ELR (cell line): ENCODE measurements at regions not wholly inside any gene's neighbourhood (a gene's known extent, or its start where the extent isn't known, plus 50 kb on each side); places are given as distances from the start of the nearest gene placed in this dataset.
"Not testable (repeated sequence)": the region's sequence is repeated elsewhere in the genome, so short reads cannot be mapped to it uniquely, and the experiment has no call there.

Experiments
- DNase-seq: peaks from one replicate; pipeline ENCODE4 v3.0.0-alpha.2; 2015; ENCODE audit warnings: low read depth

GRCh38 chr10:130261766-130262165 lies 125.6 kb downstream of the GLRX3 start:
- no peak for DNase-seq

- no peak for DNase-seq
These were observed 127.1 kb downstream of the GLRX3 start for GRCh38 chr10:130263289-130263688.

- DNase-seq = no peak
These were observed 129.4 kb downstream of the GLRX3 start for GRCh38 chr10:130265542-130265941.

GRCh38 chr10:130282492-130283218 lies 146.5 kb downstream of the GLRX3 start:
- DNase-seq = peak; percentile 0

GRCh38 chr10:130283219-130283545 lies 147.0 kb downstream of the GLRX3 start:
- DNase-seq = no peak

- not testable (repeated sequence) for DNase-seq
These were observed 159.6 kb downstream of the GLRX3 start for GRCh38 chr10:130295761-130296160.

- DNase-seq = no peak
These were observed 164.4 kb downstream of the GLRX3 start for GRCh38 chr10:130300608-130301020.

- no peak for DNase-seq
These were observed 165.1 kb downstream of the GLRX3 start for GRCh38 chr10:130301021-130301892.

- no peak for DNase-seq
These were observed 190.8 kb downstream of the GLRX3 start for GRCh38 chr10:130326954-130327353.

- no peak for DNase-seq
These were observed 193.6 kb downstream of the GLRX3 start for GRCh38 chr10:130329792-130330191.

GRCh38 chr10:130333185-130333584 lies 197.0 kb downstream of the GLRX3 start:
- no peak for DNase-seq

- no peak for DNase-seq
These were observed 199.1 kb downstream of the GLRX3 start for GRCh38 chr10:130335336-130335735.

- DNase-seq = no peak
These were observed 200.6 kb downstream of the GLRX3 start for GRCh38 chr10:130336617-130337304.

GRCh38 chr10:130337305-130337640 lies 201.1 kb downstream of the GLRX3 start:
- no peak for DNase-seq

- no peak for DNase-seq
These were observed 201.8 kb downstream of the GLRX3 start for GRCh38 chr10:130337696-130338635.

GRCh38 chr10:130338636-130339024 lies 202.4 kb downstream of the GLRX3 start:
- DNase-seq = no peak

GRCh38 chr10:130339091-130339490 lies 202.9 kb downstream of the GLRX3 start:
- no peak for DNase-seq

GRCh38 chr10:130339911-130340310 lies 203.7 kb downstream of the GLRX3 start:
- no peak for DNase-seq

GRCh38 chr10:130340816-130341215 lies 204.6 kb downstream of the GLRX3 start:
- no peak for DNase-seq

GRCh38 chr10:130341356-130341755 lies 205.2 kb downstream of the GLRX3 start:
- no peak for DNase-seq

GRCh38 chr10:130345728-130346127 lies 209.5 kb downstream of the GLRX3 start:
- no peak for DNase-seq

- DNase-seq = no peak
These were observed 214.8 kb downstream of the GLRX3 start for GRCh38 chr10:130350996-130351395.
